SK-N-SH treated with all-trans-retinoic acid at 6 μM for 48 hours (cell line): ENCODE measurements at regions not wholly inside any gene's neighbourhood (a gene's known extent, or its start where the extent isn't known, plus 50 kb on each side); places are given as distances from the start of the nearest gene placed in this dataset.

ENCODE experiments used
- ARNTL ChIP-seq: fragments of 450-650 bp; formaldehyde crosslinking; IDR thresholded peaks from 2 replicates; pipeline ENCODE4 v1.5.0; 2020; ENCODE audit warnings: low read depth, mild to moderate bottlenecking, moderate library complexity, borderline replicate concordance
- BACH2 ChIP-seq: fragments of 250-450 bp; sonication (Bioruptor Pico); IDR thresholded peaks from 2 replicates; pipeline ENCODE4 v1.9.0; 2021; ENCODE audit warnings: mild to moderate bottlenecking, borderline replicate concordance
- PPARA ChIP-seq: fragments of 250-450 bp; sonication (Bioruptor Pico); IDR thresholded peaks from 2 replicates; pipeline ENCODE4 v1.5.0; 2020; ENCODE audit warnings: mild to moderate bottlenecking, borderline replicate concordance
- RARB ChIP-seq: fragments of 250-450 bp; sonication (Bioruptor Pico); IDR thresholded peaks from 2 replicates; pipeline ENCODE4 v1.8.0; 2021; ENCODE audit warnings: mild to moderate bottlenecking, moderate library complexity
- TOX ChIP-seq: fragments of 250-450 bp; sonication (Bioruptor Pico); IDR thresholded peaks from 2 replicates; pipeline ENCODE4 v1.8.0; 2021; ENCODE audit warnings: mild to moderate bottlenecking, moderate library complexity, borderline replicate concordance
- ZFP3 ChIP-seq: fragments of 250-450 bp; sonication (Bioruptor Pico); IDR thresholded peaks from 2 replicates; pipeline ENCODE4 v1.5.0; 2020; ENCODE audit warnings: mild to moderate bottlenecking, moderate library complexity
- ZFP30 ChIP-seq: fragments of 450-650 bp; formaldehyde crosslinking; IDR thresholded peaks from 2 replicates; pipeline ENCODE4 v1.5.0; 2022; ENCODE audit warnings: mild to moderate bottlenecking, moderate library complexity
- ZNF565 ChIP-seq: fragments of 450-650 bp; formaldehyde crosslinking; conservative IDR thresholded peaks from 2 replicates; pipeline ENCODE4 v1.5.0; 2020; ENCODE audit warnings: low read depth, mild to moderate bottlenecking, moderate library complexity
- ZNF70 ChIP-seq: fragments of 450-650 bp; formaldehyde crosslinking; IDR thresholded peaks from 2 replicates; pipeline ENCODE4 v1.5.0; 2020; ENCODE audit warnings: mild to moderate bottlenecking, moderate library complexity
- ZNF8 ChIP-seq: fragments of 450-650 bp; formaldehyde crosslinking; IDR thresholded peaks from 2 replicates; pipeline ENCODE4 v1.5.0; 2020; ENCODE audit warnings: mild to moderate bottlenecking, moderate library complexity
- TF ChIP-seq, protein P1 (sequence below): fragments of 250-450 bp; sonication (Bioruptor Pico); IDR thresholded peaks from 2 replicates; pipeline ENCODE4 v1.5.1; 2020; ENCODE audit warnings: low read depth, mild to moderate bottlenecking, moderate library complexity
- TF ChIP-seq, protein P2 (sequence below): fragments of 250-450 bp; sonication (Bioruptor Pico); IDR thresholded peaks from 2 replicates; pipeline ENCODE4 v1.5.1; 2021; ENCODE audit warnings: mild to moderate bottlenecking, moderate library complexity

DNA sequence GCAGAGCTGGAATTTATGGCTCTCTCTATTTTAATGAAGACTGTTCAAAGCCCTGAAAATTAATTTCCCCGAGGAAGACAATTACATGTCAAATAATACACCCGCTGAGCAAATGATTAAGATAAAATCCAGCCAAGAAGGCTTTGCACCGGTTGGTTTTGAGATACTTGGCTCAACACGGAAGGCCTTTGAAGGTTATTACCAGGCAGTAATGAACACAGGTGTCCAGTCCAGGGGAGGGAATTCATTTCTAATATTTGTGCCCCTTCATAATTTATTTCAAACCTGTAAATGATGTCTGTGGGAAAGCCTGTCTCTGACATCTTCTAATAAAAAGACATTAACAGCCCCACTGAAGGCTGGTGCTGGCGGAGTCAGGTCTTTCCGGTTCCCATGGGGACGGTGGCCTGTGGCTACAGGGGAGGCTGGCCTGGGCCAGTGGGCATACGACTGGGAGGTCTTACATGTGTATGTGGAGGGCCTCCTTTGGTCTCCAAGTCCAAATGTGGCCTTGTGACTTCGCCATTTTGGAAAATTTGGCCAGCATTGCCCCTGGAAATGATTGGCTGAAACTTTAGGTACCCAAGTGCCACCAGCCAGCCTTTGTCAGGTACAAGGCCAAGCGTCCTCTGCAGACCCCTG is 49.9 kb upstream of the IQSEC1 start:
- no peak for TF ChIP-seq ZNF70
- TF ChIP-seq PPARA (CRISPR knock-in tag): no peak
- TF ChIP-seq ZFP30: no peak
- TF ChIP-seq ZFP3 (CRISPR knock-in tag): no peak
- no peak for TF ChIP-seq ZNF565 (CRISPR knock-in tag)
- TF ChIP-seq, protein P1, sequence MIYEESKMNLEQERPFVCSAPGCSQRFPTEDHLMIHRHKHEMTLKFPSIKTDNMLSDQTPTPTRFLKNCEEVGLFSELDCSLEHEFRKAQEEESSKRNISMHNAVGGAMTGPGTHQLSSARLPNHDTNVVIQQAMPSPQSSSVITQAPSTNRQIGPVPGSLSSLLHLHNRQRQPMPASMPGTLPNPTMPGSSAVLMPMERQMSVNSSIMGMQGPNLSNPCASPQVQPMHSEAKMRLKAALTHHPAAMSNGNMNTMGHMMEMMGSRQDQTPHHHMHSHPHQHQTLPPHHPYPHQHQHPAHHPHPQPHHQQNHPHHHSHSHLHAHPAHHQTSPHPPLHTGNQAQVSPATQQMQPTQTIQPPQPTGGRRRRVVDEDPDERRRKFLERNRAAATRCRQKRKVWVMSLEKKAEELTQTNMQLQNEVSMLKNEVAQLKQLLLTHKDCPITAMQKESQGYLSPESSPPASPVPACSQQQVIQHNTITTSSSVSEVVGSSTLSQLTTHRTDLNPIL (CRISPR knock-in tag): no peak
- no peak for TF ChIP-seq ARNTL (CRISPR knock-in tag)
- TF ChIP-seq RARB (CRISPR knock-in tag): no peak
- no peak for TF ChIP-seq TOX (CRISPR knock-in tag)
- TF ChIP-seq ZNF8 (CRISPR knock-in tag): no peak
- TF ChIP-seq, protein P2, sequence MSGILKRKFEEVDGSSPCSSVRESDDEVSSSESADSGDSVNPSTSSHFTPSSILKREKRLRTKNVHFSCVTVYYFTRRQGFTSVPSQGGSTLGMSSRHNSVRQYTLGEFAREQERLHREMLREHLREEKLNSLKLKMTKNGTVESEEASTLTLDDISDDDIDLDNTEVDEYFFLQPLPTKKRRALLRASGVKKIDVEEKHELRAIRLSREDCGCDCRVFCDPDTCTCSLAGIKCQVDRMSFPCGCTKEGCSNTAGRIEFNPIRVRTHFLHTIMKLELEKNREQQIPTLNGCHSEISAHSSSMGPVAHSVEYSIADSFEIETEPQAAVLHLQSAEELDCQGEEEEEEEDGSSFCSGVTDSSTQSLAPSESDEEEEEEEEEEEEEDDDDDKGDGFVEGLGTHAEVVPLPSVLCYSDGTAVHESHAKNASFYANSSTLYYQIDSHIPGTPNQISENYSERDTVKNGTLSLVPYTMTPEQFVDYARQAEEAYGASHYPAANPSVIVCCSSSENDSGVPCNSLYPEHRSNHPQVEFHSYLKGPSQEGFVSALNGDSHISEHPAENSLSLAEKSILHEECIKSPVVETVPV (CRISPR knock-in tag): no peak
- no peak for TF ChIP-seq BACH2
